ENCODE measurements at regions not wholly inside any gene's neighbourhood (a gene's known extent, or its start where the extent isn't known, plus 50 kb on each side); places are given as distances from the start of the nearest gene placed in this dataset.

GRCh38 chr13:73842626-73843025 lies 291.6 kb downstream of the KLF12 start:
- Histone ChIP-seq H2BK120ac (ENCODE audit: low read depth, low read length) (no peak overlapping the region), H3K4ac (ENCODE audit: low read depth, low read length) (no peak overlapping the region), H2BK20ac (ENCODE audit: low read depth, low read length) (no peak overlapping the region), H2AK9ac (replicated peaks; ENCODE audit: low read depth, low read length, poor library complexity) (no peak overlapping the region), H2BK15ac (ENCODE audit: low read depth, low read length) (no peak overlapping the region), H3K36me3 (ENCODE audit: control insufficient read depth, insufficient read depth, low read length) (peaks cover 3% of the 10 kb centered on the region), H3K14ac (replicated peaks; ENCODE audit: low read depth, low read length) (no peak overlapping the region; the same call in 1 of the 2 replicates), H3K4me2 (ENCODE audit: low read depth, low read length) (no peak overlapping the region), H3K9ac (ENCODE audit: low read depth, low read length) (no peak overlapping the region), H3K9me3 (ENCODE audit: control insufficient read depth, insufficient read depth, low read length) (no peaks in the 10 kb centered on the region), H3K27ac (ENCODE audit: insufficient read depth, low read length) (no peak overlapping the region), H3K9me1 (ENCODE audit: insufficient read depth, low read length) (peaks cover 9% of the 10 kb centered on the region), H3K56ac (ENCODE audit: extremely low read depth, insufficient read depth, low read length) (no peak overlapping the region), H3K4me3 (ENCODE audit: insufficient read depth, low read depth, low read length) (no peak overlapping the region), H3K4me1 (ENCODE audit: control insufficient read depth, insufficient read depth, low read length) (0 out of 2 replicates have a peak, but pooled peaks cover 3% of the 10 kb centered on the region), H4K91ac (ENCODE audit: insufficient read depth, low read depth, low read length) (no peak overlapping the region), H2AFZ (replicated peaks; ENCODE audit: low read length, poor library complexity) (no peak overlapping the region), H2AK5ac (ENCODE audit: low read depth, low read length) (no peak overlapping the region), H4K8ac (ENCODE audit: low read depth in 2 of 2, low read length in 2 of 2) (no peak overlapping the region), H4K5ac (ENCODE audit: low read depth, low read length) (no peak overlapping the region), H3K27me3 (ENCODE audit: control insufficient read depth, insufficient read depth, low read length) (no peaks in the 10 kb centered on the region), H3K79me1 (ENCODE audit: low read depth in 1 of 2, low read length in 2 of 2) (peaks cover 38 to 56% of the 10 kb centered on the region in 2 experiments), H3K23ac (ENCODE audit: low read depth, low read length) (no peak overlapping the region), H2BK5ac (ENCODE audit: low read depth, low read length, poor library complexity, severe bottlenecking) (no peak overlapping the region), H4K20me1 (ENCODE audit: insufficient read depth, low read length) (no peaks in the 10 kb centered on the region), H3K18ac (ENCODE audit: low read depth, low read length) (no peak overlapping the region)
- ATAC-seq (ENCODE audit: low read depth) (no peak), DNase-seq (peak; percentile 37)
- dilution Hi-C loops (cut with HindIII; ENCODE audit: low sequenced_read_pairs, unreplicated experiment) (no loop called here), in situ Hi-C loops (cut with MboI; ENCODE audit: low sequenced_read_pairs) (loop anchor here (25.0 kb wide), 1 partner anchor 445 kb away; no protein-coding TSS in a partner anchor), intact Hi-C loops (cut with micrococcal nuclease) (no loop called here)
- no CpG with 5 or more reads among the region's 4 CpGs for WGBS, 2 experiments (ENCODE audit: extremely low coverage in 2 of 2, insufficient read length in 1 of 2)
- ChIA-PET POLR2A (ENCODE audit: unreplicated experiment) (no interaction called here), CTCF (no interaction called here)
- no peak for TF ChIP-seq NFE2L2 (IDR thresholded peaks at IDR 0.05; ENCODE audit: low read depth, low read length)
- TF ChIP-seq FOS (IDR thresholded peaks at IDR 0.05; ENCODE audit: low read depth, low read length), result no peak
- no peak for TF ChIP-seq USF2 (IDR thresholded peaks at IDR 0.05; ENCODE audit: low read depth, low read length)
- no peak for TF ChIP-seq CEBPB (IDR thresholded peaks at IDR 0.05; ENCODE audit: low read depth, low read length)
- no peak for TF ChIP-seq MXI1 (IDR thresholded peaks at IDR 0.05; ENCODE audit: borderline replicate concordance, low read depth, low read length)
- TF ChIP-seq RAD21 (IDR thresholded peaks at IDR 0.05; ENCODE audit: low read length), result no peak
- no peak for TF ChIP-seq POLR2A (IDR thresholded peaks at IDR 0.05; ENCODE audit: low read depth, low read length)
- BruUV-seq (replicated peaks), result no TSS peak
